Heart left ventricle (tissue), 13 donors: ENCODE measurements at regions not wholly inside any gene's neighbourhood (a gene's known extent, or its start where the extent isn't known, plus 50 kb on each side); places are given as distances from the start of the nearest gene placed in this dataset.

Experiments used
- CTCF ChIP-seq, 12 donors: fragments of 200-600 bp; sonication (generic) in 4 of 12; IDR thresholded peaks; one replicate each; pipeline versions ENCODE4 v1.5.0 to v1.8.0; 2018 to 2022; ENCODE audit warnings: antibody characterized with exemption in 12 of 12, mild to moderate bottlenecking in 5 of 12
- POLR2A ChIP-seq, 2 donors: fragments of 450-650 bp; IDR thresholded peaks; one replicate each; pipeline ENCODE4 v1.6.1; 2017; ENCODE audit warnings: antibody characterized with exemption in 2 of 2, mild to moderate bottlenecking in 2 of 2, moderate library complexity in 2 of 2
- donor health status: ischemic (EF 13 %, LVEDD 7.1; RV severe dilation, severe dysfunction).
- donor health status: DM: no; HTN: yes; CAD: no.
- donor health status: DM: no; HTN: no; CAD: no.
- donor health status: ischemic (EF 25% LVEDD 6.9; RV normal size, moderate dysfunction).
- donor health status: ischemic (EF 25% LVEDD 5.7; RV mildly dilated, moderate dysfunction).
- donor health status: ischemic (EF 35%, LVEDD 5.7; RV mildly dilated, moderate dysfunction).
- donor health status: nonischemic (EF 11% LVEDD 7.7; RV severe dilation, severe dysfunction).
- donor health status: DM: yes; HTN: yes; CAD: no.
- donor health status: PGD.
- donor health status: ischemic (EF 29% LVEDD 5.4; RV normal size, mild dysfunction).
- donor health status: nonischemic (EF 23%, LVEDD 6.1; RV moderate dilation, normal function).

GRCh38 chr21:24205319-24205718 is 1402.0 kb downstream of the MRPL39 start:
- no peak for TF ChIP-seq CTCF (IDR thresholded peaks at IDR 0.05)
- no peak for TF ChIP-seq POLR2A (IDR thresholded peaks at IDR 0.05)
